HG02798 (cell line): ENCODE measurements at regions not wholly inside any gene's neighbourhood (a gene's known extent, or its start where the extent isn't known, plus 50 kb on each side); places are given as distances from the start of the nearest gene placed in this dataset.
"Not testable (repeated sequence)": the region's sequence is repeated elsewhere in the genome, so short reads cannot be mapped to it uniquely, and the experiment has no call there.

ENCODE experiments used
- ATAC-seq: cut with Tn5 transposase; IDR thresholded peaks from one replicate; pipeline ENCODE4 v1.9.1; 2021; ENCODE audit warnings: mild to moderate bottlenecking; ENCODE audit not compliant: unreplicated experiment, poor library complexity

DNA sequence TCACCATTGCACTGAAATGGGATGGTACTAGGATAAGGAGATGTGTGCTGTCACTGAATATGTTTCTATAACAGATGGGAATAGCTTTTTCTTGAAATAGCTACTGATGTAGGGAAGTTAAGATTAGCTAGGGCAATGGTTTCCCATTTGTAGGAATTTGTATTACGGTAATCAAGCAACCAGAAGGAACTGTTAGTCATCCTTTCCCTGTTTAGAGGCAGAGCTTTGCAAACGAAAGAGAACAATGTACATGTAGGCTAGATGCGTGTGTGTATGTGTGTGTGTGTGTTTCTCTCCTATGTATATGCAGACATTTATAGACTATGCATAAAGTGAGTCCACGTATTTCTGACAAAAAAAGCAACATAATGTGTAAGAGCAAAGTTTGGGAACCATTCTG lies 171.9 kb upstream of the GRIA1 start:
- no peak for ATAC-seq

DNA sequence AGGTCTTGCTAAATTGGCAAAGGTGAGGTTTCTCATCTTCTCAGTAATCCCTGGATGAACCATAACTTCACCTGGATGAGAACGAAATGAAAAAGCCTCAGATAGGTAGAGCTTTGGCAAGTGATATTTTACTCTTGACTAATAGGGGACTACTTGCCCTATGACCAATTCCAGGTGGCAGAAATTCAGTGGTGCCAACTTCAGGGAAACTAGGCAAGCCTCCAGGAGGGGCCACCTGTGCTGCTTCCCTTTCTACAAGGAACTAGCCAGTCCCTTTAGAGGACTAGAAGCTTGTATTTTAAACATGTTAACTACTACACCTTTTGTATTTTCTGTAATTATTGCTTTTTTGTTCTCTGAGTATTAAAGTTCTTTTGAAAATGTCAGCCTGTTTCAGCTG lies 169.0 kb upstream of the GRIA1 start:
- no peak for ATAC-seq

DNA sequence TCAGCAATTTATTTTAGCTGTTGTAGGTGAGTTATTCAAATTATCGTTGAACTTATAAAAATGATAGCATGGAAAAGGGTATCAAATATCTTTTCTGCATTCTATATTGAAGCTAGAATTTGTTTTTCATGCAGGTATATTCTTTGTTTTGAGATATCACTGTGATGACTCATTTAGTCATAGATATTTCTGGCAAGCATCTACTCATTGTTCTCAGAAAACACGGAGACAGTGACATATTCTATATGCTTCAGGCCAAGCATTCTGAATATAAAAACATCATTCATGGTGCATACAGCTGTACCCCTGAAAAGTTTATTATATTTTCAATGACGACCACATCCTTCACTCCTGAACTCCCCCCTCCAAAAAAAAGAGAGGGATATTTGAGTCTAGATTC lies 150.3 kb upstream of the GRIA1 start:
- ATAC-seq = no peak

DNA sequence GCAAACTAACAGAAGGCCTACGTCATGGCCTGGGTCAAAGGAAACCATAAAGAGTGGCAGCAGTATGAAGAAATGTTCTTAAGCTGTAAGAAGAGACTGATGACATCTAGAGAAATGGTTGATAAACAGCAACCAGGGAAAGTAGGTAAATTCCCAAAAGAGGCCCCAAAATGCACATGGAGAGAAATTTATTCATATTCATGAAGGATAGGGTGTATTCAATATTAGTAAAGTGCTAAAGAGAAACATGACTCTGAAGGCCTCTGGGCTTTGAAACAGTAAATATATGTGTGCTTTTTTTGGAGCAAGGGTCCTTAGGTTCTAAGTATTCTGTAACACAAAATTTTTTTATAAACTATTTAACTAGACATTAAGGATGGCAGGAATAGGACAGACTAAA lies 149.7 kb upstream of the GRIA1 start:
- ATAC-seq = no peak

DNA sequence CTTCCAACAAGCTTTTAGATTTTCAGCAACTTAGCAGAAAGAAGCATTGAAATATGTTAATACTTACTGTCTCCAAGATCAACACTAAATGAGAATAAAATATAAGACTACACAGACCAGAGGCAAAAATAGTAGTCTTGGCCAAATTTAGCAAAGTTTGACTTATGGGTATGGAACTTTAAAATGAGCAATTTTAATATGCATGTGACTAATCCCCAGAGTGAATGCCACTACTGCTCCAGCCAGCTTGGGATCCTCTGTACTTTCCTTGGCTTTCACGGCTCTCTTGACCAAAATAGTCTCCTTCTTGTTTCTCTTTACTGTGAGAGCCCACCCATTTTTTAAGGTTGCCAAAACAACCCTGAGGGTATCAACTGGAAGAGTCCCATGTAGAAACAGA lies 148.0 kb upstream of the GRIA1 start:
- no peak for ATAC-seq

DNA sequence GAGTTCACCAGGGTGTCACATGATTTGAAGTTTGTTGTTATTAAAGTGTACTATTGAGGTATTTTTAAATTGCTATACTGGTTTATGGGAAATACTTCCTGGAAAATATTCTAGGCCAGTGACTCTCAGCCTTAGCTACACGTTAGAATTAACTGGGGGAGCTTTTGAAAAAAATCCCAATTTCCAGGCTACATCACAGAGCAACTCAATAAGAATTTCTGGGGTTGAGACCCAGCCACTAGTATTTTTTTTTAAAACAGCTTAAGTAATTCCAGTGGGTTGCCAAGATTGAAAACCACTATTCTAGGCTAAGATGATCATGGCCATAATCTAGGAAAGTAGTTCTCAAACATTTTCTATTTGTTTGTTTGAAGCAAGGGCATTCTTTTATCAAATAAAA lies 142.9 kb upstream of the GRIA1 start:
- no peak for ATAC-seq

DNA sequence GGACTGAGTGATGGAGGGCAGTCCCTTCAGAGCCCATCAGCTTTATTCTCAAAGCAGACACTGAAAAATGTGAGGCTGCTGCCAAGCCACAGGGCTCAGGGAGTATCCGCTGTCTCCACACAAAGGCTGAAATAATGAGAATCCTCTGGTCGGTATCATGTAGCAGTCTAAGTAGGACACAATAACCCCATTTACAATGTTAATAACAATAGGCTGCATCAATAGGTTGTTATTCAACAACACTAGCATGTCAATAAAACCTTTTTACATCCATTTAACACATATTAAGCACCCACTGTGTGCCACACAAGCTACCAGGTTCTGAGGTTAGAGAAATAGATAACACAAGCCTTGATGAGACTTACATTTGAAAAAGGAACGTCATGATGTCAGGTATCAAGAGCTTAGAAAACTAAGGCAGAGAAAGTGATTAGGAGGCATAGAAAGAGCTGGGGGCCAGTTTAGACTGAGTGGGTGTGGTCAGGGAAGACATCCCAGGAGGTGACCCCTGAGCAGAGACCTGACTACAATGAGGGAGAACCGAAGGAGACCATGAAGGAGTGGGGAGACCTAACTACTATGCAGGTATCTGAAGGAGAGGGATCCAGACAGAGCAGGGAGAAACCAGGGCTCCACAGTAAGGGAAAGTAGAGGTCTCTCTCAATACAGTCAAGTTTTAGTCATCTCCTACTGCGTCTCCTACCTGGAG lies 140.1 kb upstream of the GRIA1 start:
- ATAC-seq = no peak

DNA sequence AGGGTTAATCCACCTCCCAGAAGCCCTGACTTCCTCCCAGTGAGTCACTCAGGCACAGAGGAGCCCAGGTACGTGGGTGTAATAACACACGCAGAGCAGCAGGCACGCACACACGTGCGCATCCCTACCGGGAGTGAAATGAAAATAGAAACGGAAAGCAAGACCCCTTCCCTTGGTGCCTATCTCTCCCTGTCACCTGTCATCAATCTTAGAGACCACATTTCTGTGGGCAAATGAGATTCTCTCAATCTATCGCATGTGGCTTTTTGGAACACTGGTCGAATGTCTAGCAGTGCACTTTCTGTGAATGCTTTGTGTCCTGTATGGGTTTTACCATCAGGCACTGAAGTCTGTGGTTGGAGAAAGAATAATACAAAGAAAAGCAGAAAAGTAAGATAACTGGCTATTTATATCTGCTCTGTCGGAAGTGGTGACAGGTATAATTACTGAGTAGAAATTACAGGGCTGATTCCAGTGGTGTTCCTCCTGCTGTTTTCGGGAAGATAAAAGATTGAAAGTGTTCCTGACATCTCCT lies 137.7 kb upstream of the GRIA1 start:
- peak; percentile 79 for ATAC-seq

DNA sequence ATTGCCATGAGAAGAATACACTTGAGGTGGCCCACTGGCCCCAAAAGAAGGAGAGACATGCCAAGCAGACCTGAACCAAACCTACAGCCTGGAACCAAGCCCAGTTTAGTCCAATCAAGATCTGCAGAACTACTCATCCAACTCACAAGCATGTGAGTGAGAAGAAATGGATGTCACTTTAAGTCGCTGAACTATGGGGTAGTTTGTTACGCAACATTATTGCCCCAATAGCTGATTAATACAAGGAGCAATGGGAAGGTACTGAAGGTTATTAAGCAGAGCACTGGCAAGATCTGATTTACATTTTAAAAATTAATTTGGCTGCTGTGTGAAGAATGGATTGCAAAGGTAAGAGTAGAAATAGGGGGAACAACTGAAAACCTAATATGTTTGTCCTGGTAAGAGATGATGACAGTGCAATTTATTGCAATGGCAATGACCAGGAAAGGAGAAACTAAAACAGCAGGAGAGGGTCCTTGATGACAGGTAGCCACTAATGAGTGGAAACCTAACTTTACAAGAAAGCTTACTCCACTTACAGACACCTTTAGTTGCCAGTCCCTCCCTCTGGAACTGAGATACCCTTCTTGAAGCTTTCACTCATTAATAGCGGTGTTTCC lies 132.9 kb upstream of the GRIA1 start:
- no peak for ATAC-seq

DNA sequence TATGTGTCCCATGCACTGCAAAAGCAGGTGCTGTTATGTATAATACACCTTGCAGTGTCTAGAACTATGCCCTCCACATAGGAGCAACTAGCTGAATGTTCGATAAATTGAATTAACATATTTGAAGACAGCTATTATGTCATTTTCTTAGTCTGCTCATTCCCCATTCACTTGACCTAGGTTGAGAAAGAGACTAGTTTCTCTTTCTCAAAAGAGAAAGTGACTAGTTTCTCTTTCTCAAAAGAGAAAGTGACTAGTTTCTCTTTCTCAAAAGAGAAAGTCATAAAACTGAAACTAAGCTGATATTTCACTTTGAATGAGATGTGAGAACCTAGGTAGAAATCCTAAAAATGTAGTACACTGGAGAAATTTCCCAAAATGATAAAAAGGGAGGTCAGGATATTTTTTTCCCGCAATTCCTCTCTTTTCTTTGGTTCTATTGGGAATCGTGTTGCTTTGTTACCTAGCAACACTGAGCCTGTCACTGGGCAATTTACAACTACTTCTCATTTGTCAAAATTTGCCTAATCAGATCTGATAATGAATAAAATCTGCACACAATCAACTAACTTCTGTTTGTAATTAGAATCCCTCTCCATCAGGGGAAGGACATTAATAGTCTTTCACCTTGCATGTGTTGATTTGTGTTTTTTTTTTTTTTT lies 132.0 kb upstream of the GRIA1 start:
- peak; percentile 87 for ATAC-seq

DNA sequence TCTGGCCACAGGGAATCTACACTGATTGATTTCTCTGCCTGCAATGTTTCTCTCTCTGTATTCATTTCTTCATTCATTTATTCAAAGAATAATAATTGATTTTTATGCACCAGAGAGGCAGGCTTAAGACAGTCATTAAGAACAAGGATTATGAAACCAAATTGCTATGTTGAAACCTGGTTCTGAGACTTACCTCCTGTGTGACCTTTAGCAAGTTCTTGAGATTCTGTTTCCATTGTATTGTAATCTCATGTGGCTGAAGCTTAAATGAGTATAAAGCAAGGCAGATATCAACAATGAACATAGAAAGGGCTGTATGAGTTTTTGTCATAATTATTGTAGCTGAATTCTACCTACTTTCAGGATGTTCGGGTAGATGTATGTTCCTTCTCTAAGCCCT lies 129.6 kb upstream of the GRIA1 start:
- no peak for ATAC-seq

DNA sequence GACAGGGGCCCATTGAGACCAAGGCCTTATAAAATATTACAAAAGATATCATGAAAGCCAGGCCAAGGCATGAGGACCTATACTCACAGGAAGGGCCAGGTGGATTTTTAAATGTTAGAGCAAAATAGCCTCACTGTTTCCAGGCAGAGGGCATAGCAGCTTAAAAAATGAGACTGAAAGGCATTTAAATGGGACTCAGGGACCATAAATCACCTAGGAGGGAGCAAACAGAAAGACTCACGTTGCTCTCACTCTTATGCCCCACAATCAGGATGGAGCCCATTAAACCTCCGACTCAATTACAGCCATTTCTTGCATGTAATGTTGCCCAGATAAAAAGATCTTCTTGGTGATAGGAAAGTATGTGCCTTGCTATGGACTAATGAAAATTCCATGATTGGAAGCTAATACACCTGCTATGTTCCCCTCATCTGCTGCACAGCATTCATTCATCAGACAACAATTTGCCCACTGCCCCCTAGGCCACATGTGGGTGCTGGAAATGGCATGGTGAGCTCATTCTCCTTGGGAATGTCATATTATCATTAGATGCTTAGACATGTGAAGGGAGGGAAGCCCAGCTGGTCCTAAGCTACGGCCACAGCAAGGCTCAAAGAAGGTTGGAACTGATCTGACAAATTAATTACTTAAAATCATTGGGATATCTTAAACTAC lies 128.6 kb upstream of the GRIA1 start:
- no peak for ATAC-seq

DNA sequence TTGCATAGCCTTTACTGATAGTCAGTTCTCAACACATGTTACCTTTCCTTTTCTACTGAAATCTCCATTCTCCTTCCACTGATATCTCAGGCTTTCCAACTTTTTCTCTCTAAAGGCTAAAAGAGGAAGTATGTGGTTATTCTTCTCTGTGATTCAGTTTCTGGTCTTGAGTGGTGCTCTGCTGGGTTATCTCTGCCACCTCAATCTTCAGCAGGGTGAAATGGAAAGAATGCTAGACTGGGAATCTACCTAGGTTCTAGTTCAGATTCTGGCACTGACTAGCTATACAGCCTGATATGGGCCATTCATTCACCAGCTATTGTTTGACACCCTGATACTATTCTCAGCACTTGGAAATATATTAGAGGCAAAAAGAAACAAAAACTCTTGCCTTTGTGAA lies 124.9 kb upstream of the GRIA1 start:
- ATAC-seq = no peak

DNA sequence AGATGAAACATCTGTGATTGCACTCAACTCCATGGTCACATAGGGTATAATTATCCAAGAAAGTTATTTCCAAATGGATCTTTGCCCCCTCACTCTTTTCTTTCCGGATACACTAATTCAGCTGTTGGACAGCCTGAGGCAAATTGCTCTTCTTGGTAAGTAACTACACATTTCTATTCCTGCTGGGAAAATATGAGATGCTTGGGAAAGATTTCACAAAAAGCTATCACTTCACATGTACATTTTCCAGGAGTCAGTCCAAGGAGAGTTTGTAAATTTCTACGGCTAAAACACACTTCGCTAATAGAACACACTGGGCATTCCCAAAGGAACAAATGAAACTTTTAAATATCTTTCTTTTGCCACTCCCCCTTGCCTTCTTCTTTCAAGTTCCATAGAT lies 123.0 kb upstream of the GRIA1 start:
- no peak for ATAC-seq

DNA sequence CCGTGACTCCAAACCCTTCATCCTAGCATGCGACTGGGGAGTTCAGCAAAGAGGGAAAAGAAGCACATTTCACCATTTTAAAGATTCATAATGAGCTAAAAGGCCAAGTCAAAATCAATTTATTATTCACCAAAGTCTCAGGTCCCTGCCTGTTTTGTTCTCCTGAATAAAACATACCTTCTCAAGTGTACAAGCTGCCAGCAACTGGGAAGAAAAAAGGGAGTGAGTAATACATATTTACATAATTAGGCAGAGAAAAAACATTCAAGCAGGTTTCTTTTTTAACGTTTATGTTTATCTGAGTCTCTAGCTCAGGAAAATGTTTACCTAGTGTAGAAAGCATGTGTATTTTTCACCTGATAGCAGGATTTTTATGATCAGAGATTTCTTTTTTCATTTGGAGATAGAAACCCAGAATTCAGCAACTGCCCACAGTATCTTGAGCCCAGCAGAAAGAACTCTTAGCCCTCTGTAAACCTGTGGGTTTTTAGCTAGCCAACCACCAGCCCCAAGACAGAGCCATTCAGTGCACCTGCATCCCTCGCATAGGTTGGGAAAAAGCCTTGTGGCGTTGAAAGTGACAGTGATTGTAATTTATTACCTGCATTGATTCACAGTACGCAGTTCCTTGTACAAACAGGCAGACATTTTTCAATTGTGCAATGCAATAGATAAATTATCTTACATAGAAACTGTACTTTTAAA lies 117.9 kb upstream of the GRIA1 start:
- ATAC-seq = no peak

DNA sequence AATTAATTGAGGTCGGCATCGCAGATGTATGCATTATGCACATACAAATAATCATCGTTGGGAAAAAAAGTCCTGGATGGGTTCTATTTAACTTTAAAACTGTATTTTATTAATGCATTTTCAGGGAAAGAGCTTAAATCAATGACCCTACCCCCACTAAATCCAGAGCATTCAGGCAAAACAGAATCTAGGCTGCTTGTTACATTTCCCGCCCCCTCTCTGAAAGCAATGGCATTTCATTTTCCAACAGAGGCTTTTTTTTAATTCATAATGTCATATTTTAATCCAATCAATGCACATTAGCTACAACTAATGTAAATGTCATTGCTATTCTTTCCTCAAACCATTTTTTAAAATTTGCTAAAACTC lies 117.4 kb upstream of the GRIA1 start:
- ATAC-seq = no peak

DNA sequence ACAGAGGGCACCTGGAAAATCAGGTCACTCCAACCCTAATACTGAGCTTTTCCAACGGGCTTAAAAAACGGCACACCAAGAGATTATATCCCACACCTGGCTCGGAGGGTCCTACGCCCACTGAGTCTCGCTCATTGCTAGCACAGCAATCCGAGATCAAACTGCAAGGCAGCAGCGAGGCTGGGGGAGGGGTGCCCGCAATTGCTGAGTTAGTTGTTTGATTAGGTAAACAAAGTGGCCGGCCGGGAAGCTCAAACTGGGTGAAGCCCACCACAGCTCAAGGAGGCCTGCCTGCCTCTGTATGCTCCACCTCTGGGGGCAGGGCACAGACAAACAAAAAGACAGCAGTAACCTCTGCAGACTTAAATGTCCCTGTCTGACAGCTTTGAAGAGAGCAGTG lies 108.8 kb upstream of the GRIA1 start:
- ATAC-seq = not testable (repeated sequence)

DNA sequence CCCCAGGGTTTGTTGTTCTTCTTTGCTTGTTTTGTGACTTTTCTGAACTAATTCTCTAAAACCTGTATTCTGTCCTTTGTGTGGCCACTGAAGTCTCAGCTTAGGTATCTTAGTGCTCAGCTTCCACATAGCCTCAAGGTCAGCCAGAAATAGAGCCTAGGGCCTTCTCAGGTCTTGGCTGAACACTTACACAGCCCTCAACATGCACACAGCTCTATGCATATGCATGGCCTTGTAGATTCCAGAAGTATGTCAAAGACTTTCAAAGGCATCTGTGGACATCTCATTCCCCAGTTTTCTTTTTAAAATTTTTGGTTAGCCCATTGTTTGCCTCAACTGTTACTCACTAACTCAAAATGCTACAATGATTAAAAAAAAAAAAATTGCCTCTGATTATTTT lies 99.9 kb upstream of the GRIA1 start:
- ATAC-seq = no peak

DNA sequence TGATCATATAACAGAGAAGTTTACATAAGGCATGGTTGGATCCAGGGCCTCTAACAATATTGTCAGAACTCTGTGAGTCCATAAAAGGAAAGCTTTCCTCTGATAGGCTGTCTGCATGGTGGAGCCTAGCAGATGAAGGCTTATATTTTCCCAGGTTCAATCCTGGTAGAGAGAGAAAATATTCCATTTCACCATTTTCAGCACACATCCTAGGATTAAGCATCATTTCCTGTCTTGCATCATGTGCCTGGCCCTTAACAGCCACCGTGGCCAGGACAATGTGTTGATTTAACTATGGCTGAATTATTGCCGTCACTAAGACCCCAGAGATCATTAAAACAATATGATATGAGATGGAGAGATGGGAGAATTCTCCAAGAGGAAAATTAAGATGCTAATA lies 90.9 kb upstream of the GRIA1 start:
- ATAC-seq = no peak

DNA sequence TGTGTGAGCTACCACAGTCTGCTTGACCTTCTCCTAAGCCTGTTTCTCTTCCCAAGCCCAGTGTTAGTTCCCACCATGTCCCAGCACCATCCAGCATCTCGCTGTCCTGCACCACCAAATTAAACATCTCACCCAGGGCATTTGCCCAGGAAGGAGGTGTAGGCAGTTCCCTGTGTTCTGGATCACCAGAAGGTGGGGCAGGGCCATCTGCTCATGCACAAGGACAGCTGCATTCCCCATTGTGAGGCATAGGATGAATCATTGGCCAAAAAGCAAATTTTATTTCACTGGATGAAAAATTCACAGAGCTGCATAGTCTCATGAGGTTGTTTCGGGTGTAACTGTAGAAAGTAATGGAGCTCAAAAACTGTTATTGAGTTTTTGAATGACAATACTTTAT lies 89.5 kb upstream of the GRIA1 start:
- no peak for ATAC-seq

DNA sequence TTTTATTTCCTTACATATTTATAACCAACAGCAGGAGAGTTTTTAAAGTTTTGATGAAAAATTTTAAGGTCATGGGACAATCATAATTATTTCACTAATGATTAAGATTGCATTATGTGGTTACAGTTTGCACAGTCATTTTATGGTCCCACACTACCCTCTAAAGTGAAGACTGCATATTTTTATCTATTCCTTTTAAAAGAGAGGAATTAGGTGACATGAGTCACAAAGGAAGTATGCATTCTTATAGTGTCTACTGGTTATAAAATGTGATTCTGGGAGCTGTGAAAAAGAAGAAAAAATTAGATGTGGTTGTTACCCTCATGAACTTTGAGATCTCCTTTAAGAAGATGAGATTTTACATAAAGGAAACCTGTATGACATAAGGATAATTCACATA lies 87.9 kb upstream of the GRIA1 start:
- ATAC-seq = no peak
